A673 (cell line): ENCODE measurements at regions not wholly inside any gene's neighbourhood (a gene's known extent, or its start where the extent isn't known, plus 50 kb on each side); places are given as distances from the start of the nearest gene placed in this dataset.

ENCODE experiments used
- BruUV-seq: library from RNA; stranded (reverse); fragments of 400-500 nt; replicated peaks from 2 replicates; lab custom pipeline; 2021; lab: Mats Ljungman, UMichigan
- CTCF ChIA-PET: fragments of 300-600 bp; sonication (Branson Sonifier 250); formaldehyde crosslinking; loops from one replicate; lab custom pipeline; 2022; ENCODE audit warnings: antibody characterized with exemption; lab: Charles Lee
- POLR2A ChIA-PET: fragments of 300-600 bp; sonication (Branson Sonifier 250); formaldehyde crosslinking; loops from one replicate; lab custom pipeline; 2022; ENCODE audit warnings: antibody characterized with exemption; ENCODE audit not compliant: low non-redundant PET; lab: Charles Lee
- DNase-seq: peaks from one replicate; pipeline ENCODE4 v3.0.0-alpha.2; 2015; ENCODE audit warnings: low spot score
- H3K27ac ChIP-seq: fragments of 200-600 bp; sonication (generic); 2 replicates; pipeline ENCODE4 v1.5.1; 2016; ENCODE audit warnings: mixed run types, low read depth, mild to moderate bottlenecking, mixed read lengths, antibody characterized with exemption, low read length; ENCODE audit not compliant: poor library complexity, severe bottlenecking
- H3K27me3 ChIP-seq: fragments of 200-600 bp; sonication (generic); replicated peaks from 2 replicates; pipeline ENCODE4 v1.6.1; 2017; ENCODE audit warnings: mixed run types, low read depth, mild to moderate bottlenecking, mixed read lengths, antibody characterized with exemption, low read length; ENCODE audit not compliant: insufficient read depth, poor library complexity
- H3K36me3 ChIP-seq: fragments of 200-600 bp; sonication (generic); 2 replicates; pipeline ENCODE4 v1.6.1; 2016; ENCODE audit warnings: mixed run types, mild to moderate bottlenecking, mixed read lengths, antibody characterized with exemption, low read length; ENCODE audit not compliant: insufficient read depth, poor library complexity, severe bottlenecking
- H3K4me1 ChIP-seq: fragments of 200-600 bp; sonication (generic); 2 replicates; pipeline ENCODE4 v1.6.1; 2017; ENCODE audit warnings: mixed run types, mild to moderate bottlenecking, mixed read lengths, antibody characterized with exemption, low read length; ENCODE audit not compliant: insufficient read depth, poor library complexity, severe bottlenecking
- H3K4me3 ChIP-seq: fragments of 200-600 bp; sonication (generic); 2 replicates; pipeline ENCODE4 v1.5.1; 2016; ENCODE audit warnings: low read depth, mixed run types, mild to moderate bottlenecking, mixed read lengths, low read length; ENCODE audit not compliant: poor library complexity, severe bottlenecking
- H3K9me3 ChIP-seq: fragments of 200-600 bp; sonication (generic); 2 replicates; pipeline ENCODE4 v1.6.1; 2016; ENCODE audit warnings: mixed run types, low read depth, mild to moderate bottlenecking, mixed read lengths, antibody characterized with exemption, low read length; ENCODE audit not compliant: poor library complexity, severe bottlenecking
- EZH2 ChIP-seq: fragments of 200-600 bp; sonication (generic); IDR thresholded peaks from 2 replicates; pipeline ENCODE4 v1.6.1; 2017; ENCODE audit warnings: borderline replicate concordance, low read depth, mild to moderate bottlenecking, mixed read lengths, antibody characterized with exemption, low read length; ENCODE audit not compliant: poor library complexity, severe bottlenecking
- intact Hi-C: fragments of 100-400 bp; cut with micrococcal nuclease; formaldehyde crosslinking; loops from one replicate; pipeline ENCODE4 v1.10.0; 2022; ENCODE audit not compliant: unreplicated experiment
- TF ChIP-seq, protein P1 (sequence below): fragments of 300-800, 200-600 bp; sonication (generic); conservative IDR thresholded peaks from 2 replicates; pipeline ENCODE4 v1.5.1; 2017; ENCODE audit warnings: low read depth, mild to moderate bottlenecking, antibody characterized with exemption, low read length, moderate library complexity, mixed read lengths

DNA sequence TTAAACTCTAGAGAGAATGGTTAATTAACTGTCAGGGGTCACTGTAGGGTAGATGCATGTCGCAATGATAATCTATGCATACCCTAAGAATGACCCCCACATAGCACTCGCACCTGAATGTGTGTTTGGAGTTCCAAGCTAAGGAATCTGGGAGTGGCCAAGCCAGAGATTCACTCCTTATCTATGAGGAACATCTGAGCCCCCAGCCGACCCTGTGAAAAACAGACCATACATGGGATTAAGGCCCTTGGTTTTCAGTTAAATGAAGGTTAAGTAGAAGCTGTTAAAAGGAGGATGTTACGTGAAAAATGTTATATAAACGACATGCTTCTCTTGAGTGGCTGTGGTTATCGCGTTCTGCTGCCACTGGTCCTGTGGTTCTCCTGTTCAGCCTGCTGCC, 147.2 kb downstream of the RELL1 start:
- H3K4me1 ChIP-seq = no peaks in the 10 kb centered on the region
- peaks cover 7% of the 10 kb centered on the region for H3K27me3 ChIP-seq
- DNase-seq = no peak
- no peaks in the 10 kb centered on the region for H3K36me3 ChIP-seq
- H3K9me3 ChIP-seq = no peaks in the 10 kb centered on the region
- no peak overlapping the region for H3K4me3 ChIP-seq
- BruUV-seq = no TSS peak
- H3K27ac ChIP-seq = no peak overlapping the region
- POLR2A ChIA-PET = no interaction called here
- TF ChIP-seq EZH2 = no peak
- TF ChIP-seq, protein P1, sequence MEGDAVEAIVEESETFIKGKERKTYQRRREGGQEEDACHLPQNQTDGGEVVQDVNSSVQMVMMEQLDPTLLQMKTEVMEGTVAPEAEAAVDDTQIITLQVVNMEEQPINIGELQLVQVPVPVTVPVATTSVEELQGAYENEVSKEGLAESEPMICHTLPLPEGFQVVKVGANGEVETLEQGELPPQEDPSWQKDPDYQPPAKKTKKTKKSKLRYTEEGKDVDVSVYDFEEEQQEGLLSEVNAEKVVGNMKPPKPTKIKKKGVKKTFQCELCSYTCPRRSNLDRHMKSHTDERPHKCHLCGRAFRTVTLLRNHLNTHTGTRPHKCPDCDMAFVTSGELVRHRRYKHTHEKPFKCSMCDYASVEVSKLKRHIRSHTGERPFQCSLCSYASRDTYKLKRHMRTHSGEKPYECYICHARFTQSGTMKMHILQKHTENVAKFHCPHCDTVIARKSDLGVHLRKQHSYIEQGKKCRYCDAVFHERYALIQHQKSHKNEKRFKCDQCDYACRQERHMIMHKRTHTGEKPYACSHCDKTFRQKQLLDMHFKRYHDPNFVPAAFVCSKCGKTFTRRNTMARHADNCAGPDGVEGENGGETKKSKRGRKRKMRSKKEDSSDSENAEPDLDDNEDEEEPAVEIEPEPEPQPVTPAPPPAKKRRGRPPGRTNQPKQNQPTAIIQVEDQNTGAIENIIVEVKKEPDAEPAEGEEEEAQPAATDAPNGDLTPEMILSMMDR = no peak
- CTCF ChIA-PET = no interaction called here
- intact Hi-C loops = no loop called here

DNA sequence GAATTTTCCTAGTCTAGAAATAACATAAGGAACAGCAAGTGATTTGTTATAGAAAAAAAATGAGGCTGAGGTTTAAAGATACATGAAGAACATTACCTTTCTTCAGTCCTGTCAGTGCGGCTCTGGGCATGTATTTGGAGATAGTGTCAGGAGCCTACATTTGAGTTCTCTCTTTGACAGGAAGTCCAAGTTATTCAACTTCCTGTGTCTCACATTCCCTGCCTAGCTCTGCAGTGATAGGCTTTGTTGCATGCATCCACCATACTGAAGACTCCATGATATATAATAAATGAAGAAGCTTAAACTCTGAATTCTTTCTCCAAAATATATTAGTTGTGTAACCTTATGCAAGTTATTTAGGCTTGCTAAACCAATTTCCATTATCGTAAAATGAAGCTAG, 148.7 kb downstream of the RELL1 start:
- ChIA-PET POLR2A (no interaction called here), CTCF (no interaction called here)
- Histone ChIP-seq H3K4me1 (no peaks in the 10 kb centered on the region), H3K4me3 (no peak overlapping the region), H3K9me3 (no peaks in the 10 kb centered on the region), H3K36me3 (no peaks in the 10 kb centered on the region), H3K27ac (no peak overlapping the region), H3K27me3 (peaks cover 6% of the 10 kb centered on the region)
- no peak for TF ChIP-seq EZH2
- TF ChIP-seq, protein P1 = no peak
- intact Hi-C loops = no loop called here
- BruUV-seq = no TSS peak
- no peak for DNase-seq

DNA sequence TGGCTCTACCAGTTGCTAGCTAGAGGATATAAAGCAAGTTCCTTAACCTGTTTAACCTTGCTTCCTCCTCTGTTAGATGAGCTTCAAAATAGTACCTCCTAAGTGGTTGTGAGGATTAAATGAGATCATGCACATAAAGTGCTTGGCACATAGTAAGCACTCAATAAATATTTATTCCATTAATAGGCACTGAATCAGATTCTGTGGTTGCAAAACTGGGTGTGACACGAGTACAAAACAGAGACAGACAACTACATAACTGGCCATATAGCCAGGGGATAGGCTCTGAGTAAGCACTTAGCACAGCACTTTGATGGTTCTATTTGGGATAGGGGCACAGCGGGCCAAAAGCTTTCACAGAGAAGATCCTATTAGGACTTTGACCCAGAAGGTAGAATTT, 150.3 kb downstream of the RELL1 start:
- H3K27me3 ChIP-seq = peaks cover 6% of the 10 kb centered on the region
- no TSS peak for BruUV-seq
- H3K36me3 ChIP-seq = no peaks in the 10 kb centered on the region
- TF ChIP-seq, protein P1 = no peak
- TF ChIP-seq EZH2 = no peak
- no peak overlapping the region for H3K27ac ChIP-seq
- no peak overlapping the region for H3K4me3 ChIP-seq
- no peaks in the 10 kb centered on the region for H3K9me3 ChIP-seq
- ChIA-PET POLR2A (no interaction called here), CTCF (no interaction called here)
- DNase-seq = no peak
- no peaks in the 10 kb centered on the region for H3K4me1 ChIP-seq
- intact Hi-C loops = no loop called here
